HAP-1 (cell line): ENCODE measurements at regions not wholly inside any gene's neighbourhood (a gene's known extent, or its start where the extent isn't known, plus 50 kb on each side); places are given as distances from the start of the nearest gene placed in this dataset.

ENCODE experiments used
- DNase-seq, 2 experiments: peaks; one replicate each; pipeline ENCODE4 v3.0.0-alpha.2; 2016 to 2020; ENCODE audit warnings: low spot score in 2 of 2
- H3K27me3 ChIP-seq: fragments of 250-450 bp; sonication (Bioruptor Pico); 2 replicates; pipeline ENCODE4 v1.5.1; 2020; ENCODE audit warnings: low read depth, mild to moderate bottlenecking, moderate library complexity
- H3K36me3 ChIP-seq: fragments of 250-450 bp; sonication (Bioruptor Pico); replicated peaks from 2 replicates; pipeline ENCODE4 v1.5.1; 2020; ENCODE audit warnings: mild to moderate bottlenecking
- H3K4me1 ChIP-seq: fragments of 250-450 bp; sonication (Bioruptor Pico); 2 replicates; pipeline ENCODE4 v1.5.1; 2020; ENCODE audit warnings: mild to moderate bottlenecking
- H3K4me3 ChIP-seq: fragments of 250-450 bp; sonication (Bioruptor Pico); 2 replicates; pipeline ENCODE4 v1.5.1; 2020; ENCODE audit warnings: mild to moderate bottlenecking, moderate library complexity
- H3K9me3 ChIP-seq: fragments of 250-450 bp; sonication (Bioruptor Pico); 2 replicates; pipeline ENCODE4 v1.5.1; 2020; ENCODE audit warnings: mild to moderate bottlenecking, moderate library complexity
- in situ Hi-C: fragments of 300-500 bp; cut with MboI; formaldehyde crosslinking; loops from 3 replicates; pipeline ENCODE4 v1.14.3; 2020; ENCODE audit warnings: low sequenced_read_pairs, inconsistent platforms, mixed read lengths

GRCh38 chr3:148042663-148043445 lies 633.7 kb downstream of the ZIC1 start:
- in situ Hi-C loops, result no loop called here
- Histone ChIP-seq H3K4me3 (no peak overlapping the region), H3K36me3 (no peaks in the 10 kb centered on the region), H3K4me1 (peaks cover 7% of the 10 kb centered on the region; the same call in 1 of the 2 replicates), H3K9me3 (no peaks in the 10 kb centered on the region), H3K27me3 (no peaks in the 10 kb centered on the region)
- DNase-seq, result peak in 1 of 2 experiments; percentile 55

GRCh38 chr3:148044151-148044550 lies 635.0 kb downstream of the ZIC1 start:
- in situ Hi-C loops, result no loop called here
- Histone ChIP-seq H3K4me3 (no peak overlapping the region), H3K36me3 (no peaks in the 10 kb centered on the region), H3K27me3 (no peaks in the 10 kb centered on the region), H3K9me3 (no peaks in the 10 kb centered on the region), H3K4me1 (peaks cover 7% of the 10 kb centered on the region; the same call in 1 of the 2 replicates)
- DNase-seq, result no peak

- in situ Hi-C loops, result no loop called here
- no peaks in the 10 kb centered on the region for H3K4me1 ChIP-seq
- H3K4me3 ChIP-seq, result no peak overlapping the region
- H3K27me3 ChIP-seq, result no peaks in the 10 kb centered on the region
- DNase-seq, result no peak
- H3K9me3 ChIP-seq, result no peaks in the 10 kb centered on the region
- no peaks in the 10 kb centered on the region for H3K36me3 ChIP-seq
Measured at GRCh38 chr3:148054999-148055398, 642.7 kb upstream of the AGTR1 start.

GRCh38 chr3:148062590-148062989 lies 635.1 kb upstream of the AGTR1 start:
- H3K4me1 ChIP-seq, result no peaks in the 10 kb centered on the region
- in situ Hi-C loops, result no loop called here
- H3K9me3 ChIP-seq, result no peaks in the 10 kb centered on the region
- H3K36me3 ChIP-seq, result no peaks in the 10 kb centered on the region
- DNase-seq, result no peak
- no peaks in the 10 kb centered on the region for H3K27me3 ChIP-seq
- H3K4me3 ChIP-seq, result no peak overlapping the region

- in situ Hi-C loops, result no loop called here
- H3K36me3 ChIP-seq, result no peaks in the 10 kb centered on the region
- H3K27me3 ChIP-seq, result no peaks in the 10 kb centered on the region
- no peaks in the 10 kb centered on the region for H3K4me1 ChIP-seq
- no peaks in the 10 kb centered on the region for H3K9me3 ChIP-seq
- DNase-seq, result no peak
- no peak overlapping the region for H3K4me3 ChIP-seq
Measured at GRCh38 chr3:148066802-148067201, 630.9 kb upstream of the AGTR1 start.

- no peaks in the 10 kb centered on the region for H3K36me3 ChIP-seq
- H3K9me3 ChIP-seq, result no peaks in the 10 kb centered on the region
- DNase-seq, result no peak
- in situ Hi-C loops, result no loop called here
- no peaks in the 10 kb centered on the region for H3K4me1 ChIP-seq
- H3K4me3 ChIP-seq, result no peak overlapping the region
- H3K27me3 ChIP-seq, result no peaks in the 10 kb centered on the region
Measured at GRCh38 chr3:148068466-148068865, 629.2 kb upstream of the AGTR1 start.

GRCh38 chr3:148070041-148070440 lies 627.7 kb upstream of the AGTR1 start:
- in situ Hi-C loops, result no loop called here
- no peak for DNase-seq
- Histone ChIP-seq H3K36me3 (no peaks in the 10 kb centered on the region), H3K27me3 (no peaks in the 10 kb centered on the region), H3K4me1 (no peaks in the 10 kb centered on the region), H3K4me3 (no peak overlapping the region), H3K9me3 (no peaks in the 10 kb centered on the region)

- H3K36me3 ChIP-seq, result no peaks in the 10 kb centered on the region
- no peaks in the 10 kb centered on the region for H3K4me1 ChIP-seq
- no peak overlapping the region for H3K4me3 ChIP-seq
- no peaks in the 10 kb centered on the region for H3K27me3 ChIP-seq
- H3K9me3 ChIP-seq, result no peaks in the 10 kb centered on the region
- DNase-seq, result no peak
- in situ Hi-C loops, result no loop called here
Measured at GRCh38 chr3:148073721-148074456, 623.8 kb upstream of the AGTR1 start.

- H3K36me3 ChIP-seq, result no peaks in the 10 kb centered on the region
- no peaks in the 10 kb centered on the region for H3K4me1 ChIP-seq
- in situ Hi-C loops, result no loop called here
- H3K27me3 ChIP-seq, result no peaks in the 10 kb centered on the region
- H3K9me3 ChIP-seq, result no peaks in the 10 kb centered on the region
- DNase-seq, result no peak
- H3K4me3 ChIP-seq, result no peak overlapping the region
Measured at GRCh38 chr3:148074946-148075345, 622.8 kb upstream of the AGTR1 start.

GRCh38 chr3:148075771-148076716 lies 621.7 kb upstream of the AGTR1 start:
- Histone ChIP-seq H3K4me1 (no peaks in the 10 kb centered on the region), H3K9me3 (no peaks in the 10 kb centered on the region), H3K4me3 (no peak overlapping the region), H3K36me3 (no peaks in the 10 kb centered on the region), H3K27me3 (no peaks in the 10 kb centered on the region)
- peak; percentile 19 to 28 for DNase-seq
- in situ Hi-C loops, result no loop called here

GRCh38 chr3:148077318-148077923 lies 620.3 kb upstream of the AGTR1 start:
- H3K27me3 ChIP-seq, result no peaks in the 10 kb centered on the region
- no peaks in the 10 kb centered on the region for H3K36me3 ChIP-seq
- H3K4me1 ChIP-seq, result no peaks in the 10 kb centered on the region
- H3K4me3 ChIP-seq, result no peak overlapping the region
- peak in 1 of 2 experiments; percentile 19 for DNase-seq
- in situ Hi-C loops, result no loop called here
- no peaks in the 10 kb centered on the region for H3K9me3 ChIP-seq

- in situ Hi-C loops, result no loop called here
- Histone ChIP-seq H3K27me3 (no peaks in the 10 kb centered on the region), H3K9me3 (no peaks in the 10 kb centered on the region), H3K4me3 (no peak overlapping the region), H3K36me3 (no peaks in the 10 kb centered on the region), H3K4me1 (no peaks in the 10 kb centered on the region)
- DNase-seq, result no peak
Measured at GRCh38 chr3:148077965-148078364, 619.7 kb upstream of the AGTR1 start.

GRCh38 chr3:148078658-148079057 lies 619.0 kb upstream of the AGTR1 start:
- Histone ChIP-seq H3K4me3 (no peak overlapping the region), H3K36me3 (no peaks in the 10 kb centered on the region), H3K4me1 (no peaks in the 10 kb centered on the region), H3K9me3 (no peaks in the 10 kb centered on the region), H3K27me3 (no peaks in the 10 kb centered on the region)
- no peak for DNase-seq
- in situ Hi-C loops, result no loop called here
